ENCODE measurements at regions not wholly inside any gene's neighbourhood (a gene's known extent, or its start where the extent isn't known, plus 50 kb on each side); places are given as distances from the start of the nearest gene placed in this dataset.
"Not testable (repeated sequence)": the region's sequence is repeated elsewhere in the genome, so short reads cannot be mapped to it uniquely, and the experiment has no call there.

DNA sequence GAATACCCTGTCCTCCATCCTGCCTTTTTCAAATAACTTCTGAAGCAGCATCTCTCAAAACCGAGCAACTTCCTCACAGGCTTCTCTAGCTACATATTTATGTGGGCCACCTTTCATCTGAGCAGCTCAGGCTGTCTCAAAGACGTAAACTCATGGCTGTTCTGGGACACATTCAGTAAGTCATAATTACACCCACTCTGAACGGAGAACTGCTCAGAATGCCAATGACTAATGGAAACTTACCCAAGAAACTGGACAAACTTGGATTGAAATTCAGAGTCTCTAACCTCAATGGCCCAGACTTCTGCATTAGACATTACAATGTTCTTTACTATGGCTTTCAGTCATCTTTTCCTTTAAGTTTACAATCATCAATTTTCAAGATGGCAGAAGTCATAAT is 145.2 kb downstream of the RAD51AP2 start:
- ATAC-seq (no peak), DNase-seq (ENCODE audit: low spot score) (no peak)

DNA sequence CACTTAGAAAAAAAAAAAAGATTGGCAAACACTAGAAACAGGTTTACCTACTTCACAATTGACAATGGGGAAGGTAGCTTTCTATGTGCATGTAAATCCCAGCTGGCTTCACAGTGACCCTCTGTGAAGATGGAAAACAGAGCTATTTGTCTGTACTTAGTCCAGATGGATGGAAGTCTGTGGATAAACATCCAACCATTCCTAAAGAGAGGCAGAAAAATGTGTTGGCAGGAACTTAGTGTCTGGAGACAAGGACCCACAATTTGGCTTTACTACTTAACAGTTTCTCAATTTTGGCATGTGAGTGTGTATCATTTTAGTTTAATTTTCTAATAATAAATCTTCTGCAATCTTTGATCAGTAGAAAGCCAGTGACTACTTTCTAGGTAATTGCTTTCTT is 154.4 kb downstream of the RAD51AP2 start:
- DNase-seq (ENCODE audit: low spot score) (no peak), ATAC-seq (no peak)

DNA sequence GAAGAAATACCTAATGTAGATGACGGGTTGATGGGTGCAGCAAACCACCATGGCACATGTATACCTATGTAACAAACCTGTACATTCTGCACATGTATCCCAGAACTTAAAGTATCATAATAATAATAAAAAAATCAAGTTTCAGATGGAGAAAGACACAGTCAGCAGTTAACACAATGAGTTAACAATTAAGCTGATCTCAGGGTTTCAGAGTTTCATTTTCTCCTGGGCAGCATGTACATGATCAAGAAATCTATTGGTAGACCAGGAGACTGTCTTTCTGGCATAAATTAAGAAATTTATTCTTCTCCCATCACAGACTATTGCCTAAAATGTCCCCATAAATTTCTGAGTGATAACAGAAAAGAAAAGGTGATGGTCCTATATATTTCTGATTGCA is 155.3 kb downstream of the RAD51AP2 start:
- ATAC-seq: no peak

DNA sequence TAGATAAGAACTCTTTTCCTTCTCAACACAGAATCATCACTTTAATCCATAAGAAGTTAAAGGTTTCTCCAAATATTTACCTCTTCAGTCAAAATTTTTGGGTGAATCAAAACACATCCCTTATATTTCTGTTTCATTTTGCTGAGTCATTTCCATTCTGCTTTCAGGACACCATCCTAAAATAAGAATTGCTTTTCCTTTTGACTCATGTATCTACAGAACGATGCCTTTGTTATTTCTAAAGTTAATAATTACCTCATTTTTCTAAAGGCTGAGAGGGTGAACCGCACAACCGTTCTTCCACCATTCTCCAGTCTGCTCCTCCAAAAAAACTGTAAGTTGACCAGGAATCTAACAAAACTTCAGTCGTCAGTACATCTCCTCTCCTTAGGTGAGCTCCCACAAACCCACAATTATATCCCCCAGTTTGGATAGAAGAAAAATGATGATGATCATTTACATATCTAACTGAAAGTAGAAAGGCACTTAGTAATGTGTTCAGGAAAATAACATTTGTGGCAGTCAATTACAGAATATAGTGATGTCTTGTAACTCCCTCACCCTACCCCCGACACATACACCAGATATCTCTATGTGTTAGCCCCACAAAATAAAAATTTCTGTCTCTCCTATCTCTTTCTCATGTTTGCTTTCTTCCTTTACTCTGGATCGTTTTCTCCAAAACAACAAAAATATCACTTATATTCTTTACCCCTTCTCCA is 162.5 kb downstream of the RAD51AP2 start:
- ATAC-seq (peak; percentile 58), DNase-seq (ENCODE audit: low spot score) (no peak)

More for the DNA sequence above, 155.3 kb downstream of the RAD51AP2 start:
- DNase-seq (ENCODE audit: low spot score): no peak

DNA sequence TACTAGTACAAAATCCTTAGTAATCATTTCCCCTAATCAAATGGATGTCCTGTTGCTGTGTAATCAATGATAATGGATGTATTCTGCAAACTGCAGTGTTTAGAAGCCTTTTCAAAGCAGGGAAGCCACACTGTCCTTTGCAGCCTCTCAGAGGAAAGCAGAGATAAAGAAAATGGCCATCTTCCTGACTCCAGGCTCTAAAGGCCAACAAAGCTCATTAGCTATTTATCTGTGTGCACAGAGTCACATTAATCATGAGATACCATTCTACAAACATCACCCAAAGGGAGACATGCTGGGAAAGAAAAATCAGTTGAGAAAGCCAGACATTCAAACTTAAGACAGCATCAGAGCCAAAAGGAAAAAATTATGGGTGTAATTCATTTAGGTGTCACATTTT is 165.0 kb downstream of the RAD51AP2 start:
- ATAC-seq: peak; percentile 33
- no peak for DNase-seq (ENCODE audit: low spot score)

DNA sequence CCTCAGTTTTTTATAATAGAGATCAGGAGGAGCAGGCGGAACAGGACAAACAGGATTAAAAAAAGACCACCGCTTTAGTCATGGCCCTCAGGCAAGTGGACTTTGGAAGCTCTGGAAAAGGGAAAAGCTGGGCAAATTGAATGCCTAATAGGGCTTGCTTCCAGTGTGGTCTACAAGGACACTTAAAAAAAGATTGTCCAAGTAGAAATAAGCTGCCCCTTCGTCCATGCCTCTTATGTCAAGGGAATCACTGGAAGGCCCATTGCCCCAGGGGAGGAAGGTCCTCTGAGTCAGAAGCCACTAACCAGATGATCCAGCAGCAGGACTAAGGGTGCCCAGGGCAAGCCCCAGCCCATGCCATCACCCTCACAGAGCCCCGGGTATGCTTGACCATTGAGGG is 175.5 kb downstream of the RAD51AP2 start:
- not testable (repeated sequence) for DNase-seq (ENCODE audit: low spot score); ATAC-seq

DNA sequence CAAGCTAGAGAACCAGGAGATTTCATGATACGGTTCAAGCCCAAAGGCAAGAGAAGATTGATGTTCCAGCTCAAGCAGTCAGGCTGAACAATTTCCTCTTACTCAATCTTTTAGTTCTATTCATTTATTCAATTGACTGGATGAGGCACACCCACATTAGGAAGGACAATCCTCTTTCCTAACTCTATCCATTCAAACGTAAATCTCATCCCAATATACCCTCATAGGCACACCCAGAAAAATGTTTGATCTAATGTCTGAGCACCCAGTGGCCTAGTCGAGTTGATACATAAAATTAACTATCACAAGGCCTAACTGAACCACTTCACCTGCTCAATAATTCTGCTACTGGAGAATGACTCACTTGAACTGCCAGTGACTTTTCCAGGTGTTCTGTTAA is 180.7 kb downstream of the RAD51AP2 start:
- no peak for ATAC-seq

DNA sequence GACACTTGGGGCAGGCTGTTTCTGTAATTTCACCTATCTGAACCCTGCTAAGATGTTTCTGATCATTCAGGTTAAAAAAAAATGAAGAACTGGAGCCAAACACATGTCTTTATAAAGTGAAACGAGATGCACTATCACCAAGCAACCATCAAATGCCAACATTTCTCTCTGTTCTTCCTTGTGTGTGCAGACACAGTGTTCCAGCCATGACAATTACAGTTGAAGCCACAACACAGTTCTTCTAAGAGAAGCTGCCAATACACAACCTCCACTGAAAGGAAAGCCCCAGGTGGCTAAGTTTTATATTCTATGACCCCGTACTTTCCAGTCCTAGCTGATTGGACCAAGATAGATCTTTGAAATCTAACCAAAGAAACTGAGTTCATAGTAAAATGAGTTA is 181.8 kb downstream of the RAD51AP2 start:
- DNase-seq (ENCODE audit: low spot score) (no peak), ATAC-seq (no peak)

More for the DNA sequence above, 180.7 kb downstream of the RAD51AP2 start:
- DNase-seq (ENCODE audit: low spot score): no peak

DNA sequence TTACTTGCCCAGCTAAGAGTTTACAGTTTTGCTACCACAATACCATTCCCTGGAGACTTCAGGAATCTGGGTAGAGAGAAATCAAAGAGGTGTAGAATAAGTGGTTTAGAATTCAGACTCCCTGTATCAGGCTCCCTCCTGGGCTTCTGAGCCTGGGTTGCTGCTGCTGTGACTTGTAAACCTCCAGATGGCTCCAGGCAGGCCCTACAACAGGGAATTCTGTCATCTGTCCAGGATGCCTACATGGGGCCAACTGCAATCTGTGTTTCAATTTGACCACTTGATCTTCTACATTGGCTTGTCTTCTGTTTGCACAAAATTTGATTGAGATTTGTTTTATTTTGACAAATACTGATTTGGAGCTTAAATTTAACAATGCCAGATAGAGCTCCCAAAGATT is 183.9 kb downstream of the RAD51AP2 start:
- DNase-seq (ENCODE audit: low spot score) (no peak), ATAC-seq (no peak)

DNA sequence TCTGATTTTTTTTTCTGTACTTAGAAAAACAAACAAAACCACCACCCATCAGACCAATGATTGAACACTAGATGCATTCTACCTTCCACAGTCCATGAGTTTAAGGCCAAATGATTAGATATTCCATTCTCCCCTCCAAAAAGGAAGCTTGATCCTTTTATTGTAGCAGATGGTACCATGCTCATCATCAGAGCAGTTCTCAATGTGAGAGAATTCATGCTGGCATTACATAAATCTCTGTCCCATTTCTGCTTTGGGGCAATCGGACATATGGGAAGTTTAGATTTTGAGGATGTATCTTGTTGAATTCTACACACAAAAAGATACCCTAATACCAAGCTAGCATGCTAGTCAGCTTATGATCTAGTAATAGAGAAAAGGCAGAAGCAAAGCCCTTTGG is 186.6 kb downstream of the RAD51AP2 start:
- DNase-seq (ENCODE audit: low spot score): no peak
- no peak for ATAC-seq

DNA sequence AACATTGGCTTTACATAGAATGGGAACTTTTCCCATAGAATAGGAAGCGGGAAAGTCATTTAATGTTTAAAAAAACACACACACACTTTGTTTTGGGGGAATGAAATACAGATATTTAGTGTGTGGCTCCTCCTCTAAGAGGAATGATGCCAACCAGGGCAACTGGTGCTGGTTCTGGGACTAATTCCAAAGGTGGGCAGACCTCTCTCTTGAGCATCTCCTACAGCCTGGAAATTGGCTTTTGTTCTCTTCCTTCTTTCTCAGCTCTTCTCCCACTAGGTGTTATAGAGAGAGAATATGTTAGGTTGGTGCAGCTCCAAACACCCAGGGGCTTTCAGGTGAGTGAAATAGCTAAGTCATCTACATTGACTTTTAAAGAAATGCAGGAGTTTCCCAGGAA is 190.1 kb downstream of the RAD51AP2 start:
- ATAC-seq (no peak), DNase-seq (ENCODE audit: low spot score) (no peak)

DNA sequence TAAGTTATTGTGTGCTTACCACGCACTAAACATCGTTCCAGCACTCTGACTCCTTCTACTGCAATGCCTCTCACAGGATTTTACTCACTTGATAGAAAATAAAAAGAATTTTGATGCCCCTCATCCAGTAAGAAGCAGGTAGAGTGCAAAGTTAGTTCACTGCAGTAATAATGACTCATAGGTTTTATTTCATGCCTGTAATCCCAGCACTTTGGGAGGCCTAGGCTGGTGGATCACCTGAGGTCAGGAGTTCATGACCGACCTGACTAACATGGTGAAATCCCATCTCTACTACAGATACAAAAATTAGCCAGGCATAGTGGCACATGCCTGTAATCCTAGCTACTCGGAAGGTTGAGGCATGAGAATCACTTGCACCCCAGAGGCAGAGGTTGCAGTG is 190.6 kb downstream of the RAD51AP2 start:
- ATAC-seq (peak; percentile 43), DNase-seq (ENCODE audit: low spot score) (no peak)

DNA sequence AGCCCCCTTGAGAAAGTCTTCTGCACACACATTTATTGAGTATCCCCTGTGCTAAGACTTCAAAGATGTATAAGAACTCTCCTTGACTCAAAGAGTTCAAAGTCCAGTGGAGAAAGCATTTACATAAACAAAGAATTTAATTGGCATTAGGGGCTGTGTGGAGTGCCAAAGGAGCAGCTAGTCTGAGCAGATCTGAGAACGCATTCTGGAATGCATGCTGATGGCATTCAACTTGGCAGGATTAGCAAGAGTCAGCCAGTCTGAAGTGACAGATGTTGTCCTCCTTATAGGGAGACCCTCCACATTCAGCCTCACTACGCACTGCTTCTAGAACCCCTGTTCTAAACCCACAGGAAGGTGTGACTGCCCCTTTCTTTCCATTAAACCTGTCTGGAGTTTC is 191.5 kb downstream of the RAD51AP2 start:
- DNase-seq (ENCODE audit: low spot score) (no peak), ATAC-seq (no peak)

DNA sequence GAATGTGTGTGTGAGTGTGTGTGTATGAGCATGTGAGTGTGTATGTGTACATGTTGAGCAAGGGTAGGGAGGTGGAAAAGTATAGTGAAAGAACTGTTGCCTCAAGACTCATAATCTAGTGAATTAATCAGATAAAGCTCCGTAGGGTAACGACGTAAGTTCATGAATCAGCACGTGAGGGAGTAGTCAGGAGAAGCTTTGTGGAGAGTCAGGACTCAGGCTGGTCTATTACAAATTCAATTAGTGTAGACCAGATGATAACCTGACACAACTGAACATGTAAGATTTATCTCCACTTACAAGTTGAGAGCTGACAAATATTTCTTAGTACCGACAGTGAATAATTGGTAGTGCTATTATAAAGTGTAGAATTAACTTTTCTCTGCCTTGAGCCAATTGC is 194.5 kb downstream of the RAD51AP2 start:
- no peak for ATAC-seq
- no peak for DNase-seq (ENCODE audit: low spot score)

DNA sequence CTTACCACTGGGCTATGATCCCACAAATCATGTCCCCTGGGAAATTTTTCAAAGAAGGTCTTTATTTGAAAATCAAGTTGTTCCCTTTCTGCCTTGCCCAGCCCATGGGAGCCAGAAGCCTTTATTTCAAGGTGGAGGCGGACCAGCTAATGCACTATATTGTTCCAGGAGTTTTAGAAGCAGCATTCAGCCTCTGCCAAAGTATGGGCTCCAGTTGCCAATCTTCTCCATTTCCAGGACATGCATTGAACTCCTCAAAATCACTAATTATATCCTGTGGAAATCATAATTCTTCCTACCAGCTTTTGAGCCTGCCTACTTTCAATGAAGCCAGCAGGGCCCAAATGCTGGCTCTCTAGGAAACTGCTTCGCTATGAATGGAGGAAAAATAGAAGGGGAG is 195.8 kb downstream of the RAD51AP2 start:
- DNase-seq (ENCODE audit: low spot score) (no peak), ATAC-seq (no peak)

DNA sequence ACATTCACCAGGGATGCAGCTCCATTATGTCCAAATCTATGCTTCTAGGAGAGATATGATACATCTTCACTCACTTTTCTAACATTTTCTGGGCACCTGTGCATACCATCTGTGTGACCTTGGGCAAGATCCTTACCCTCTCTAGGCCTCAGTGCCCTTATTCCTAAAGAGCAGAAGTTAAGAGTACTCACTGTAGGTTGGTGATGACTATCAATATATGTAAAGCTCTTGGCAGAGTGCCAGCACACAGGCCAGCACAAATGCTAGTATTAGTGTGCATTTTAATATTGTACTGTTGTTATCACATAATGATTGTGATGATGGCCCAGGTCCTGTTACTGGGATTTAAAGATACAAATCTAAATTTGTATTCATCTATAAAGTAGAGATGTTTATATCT is 199.2 kb downstream of the RAD51AP2 start:
- DNase-seq (ENCODE audit: low spot score) (no peak), ATAC-seq (no peak)

DNA sequence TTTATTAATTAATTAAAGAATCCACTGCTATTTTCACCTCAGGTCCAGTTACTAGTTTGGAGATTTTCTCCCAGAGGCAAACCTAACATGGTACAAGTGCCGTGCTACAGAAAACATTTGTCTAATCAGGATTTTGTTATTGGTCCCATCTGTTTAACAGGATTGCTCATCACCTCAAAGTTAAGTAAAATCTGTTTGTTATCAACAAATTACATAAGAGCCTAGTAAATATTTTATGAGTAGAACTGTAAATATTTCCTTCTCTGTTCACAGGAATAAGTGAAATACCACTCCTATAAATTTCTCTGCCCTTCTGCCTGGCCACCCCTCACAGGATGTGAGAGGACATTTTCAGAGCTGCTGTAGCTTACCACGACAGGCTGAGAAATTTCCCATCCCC is 200.2 kb downstream of the RAD51AP2 start:
- ATAC-seq (no peak), DNase-seq (ENCODE audit: low spot score) (no peak)

DNA sequence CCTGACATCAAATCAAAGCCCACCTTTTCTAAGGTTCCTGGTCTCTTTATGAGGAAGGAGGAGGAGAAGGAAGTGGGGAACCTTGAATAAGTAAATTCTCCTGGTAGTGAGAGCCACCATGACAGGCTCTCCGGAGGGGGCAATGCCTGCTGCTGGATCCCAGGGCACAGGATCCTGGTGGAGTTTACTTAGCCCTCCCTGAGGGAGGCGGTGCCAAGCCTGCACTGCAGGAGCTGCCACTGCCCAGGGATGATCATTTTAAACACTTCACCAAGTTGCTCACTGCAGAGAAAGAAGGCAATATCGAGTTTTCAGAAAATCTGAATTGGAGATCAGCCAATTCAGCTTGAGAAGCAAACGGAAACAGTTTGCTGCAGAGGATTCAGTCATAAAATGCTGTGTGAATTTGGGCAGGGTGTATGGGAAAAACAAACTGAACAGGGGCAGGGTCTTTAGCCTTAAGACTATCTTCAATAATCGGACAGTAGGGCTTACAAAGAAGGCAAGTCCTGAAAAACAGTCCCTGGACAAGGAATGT is 200.7 kb downstream of the RAD51AP2 start:
- ATAC-seq (no peak), DNase-seq (ENCODE audit: low spot score) (no peak)

DNA sequence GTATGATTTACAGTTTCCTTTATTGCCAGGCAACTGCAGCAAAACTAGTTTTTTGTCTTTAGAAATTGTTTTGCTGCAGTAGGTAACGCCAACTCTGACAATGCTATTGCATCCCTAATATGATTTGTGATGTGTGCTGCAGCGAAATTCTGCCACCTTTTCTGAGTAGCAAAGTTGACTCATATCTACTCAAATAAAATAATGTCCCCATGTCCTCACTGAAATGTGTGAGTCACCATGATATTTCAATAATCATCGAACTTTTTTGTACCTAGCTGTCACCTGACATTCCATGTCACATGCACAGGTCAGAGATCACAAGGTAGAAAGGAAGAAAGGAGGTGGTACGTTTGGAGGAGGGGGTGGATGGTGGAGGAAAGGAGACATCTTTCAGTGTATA is 205.0 kb downstream of the RAD51AP2 start:
- ATAC-seq: no peak

DNA sequence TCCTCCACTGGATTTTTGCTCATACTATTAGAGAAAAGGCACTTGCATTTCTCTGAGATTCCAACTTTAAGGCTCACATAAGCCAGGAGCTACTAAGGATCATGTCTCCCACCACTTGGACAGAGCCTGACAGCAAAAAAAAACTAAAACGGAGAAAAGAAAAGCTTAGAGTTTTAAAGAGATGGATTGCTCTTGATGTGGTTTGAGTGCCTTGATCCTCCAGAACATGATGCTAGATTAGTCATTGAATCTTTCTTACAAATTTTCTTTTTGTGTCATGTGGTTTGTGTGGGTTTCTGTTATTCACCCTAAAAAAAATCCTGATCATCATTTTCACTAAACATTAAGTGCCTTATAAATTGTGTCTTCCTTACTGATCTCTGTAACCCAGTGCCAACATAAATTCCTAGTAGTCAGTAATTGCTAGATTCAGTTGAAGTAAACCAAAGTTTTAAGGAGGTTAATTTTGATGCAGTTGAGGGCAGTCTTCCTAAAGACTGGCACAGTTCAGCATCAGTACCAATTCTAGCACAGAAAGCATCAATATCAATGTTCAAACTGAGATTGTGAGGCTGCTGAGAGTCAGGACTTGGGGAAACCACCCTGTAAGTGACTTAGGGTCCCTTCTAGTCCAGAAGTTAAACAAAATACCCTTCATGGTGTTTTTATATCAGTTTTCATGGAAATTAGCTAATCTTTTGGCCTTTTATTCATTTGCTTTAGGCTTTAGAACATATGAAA is 206.3 kb downstream of the RAD51AP2 start:
- no peak for ATAC-seq
- DNase-seq (ENCODE audit: low spot score): no peak

More for the DNA sequence above, 205.0 kb downstream of the RAD51AP2 start:
- no peak for DNase-seq (ENCODE audit: low spot score)

DNA sequence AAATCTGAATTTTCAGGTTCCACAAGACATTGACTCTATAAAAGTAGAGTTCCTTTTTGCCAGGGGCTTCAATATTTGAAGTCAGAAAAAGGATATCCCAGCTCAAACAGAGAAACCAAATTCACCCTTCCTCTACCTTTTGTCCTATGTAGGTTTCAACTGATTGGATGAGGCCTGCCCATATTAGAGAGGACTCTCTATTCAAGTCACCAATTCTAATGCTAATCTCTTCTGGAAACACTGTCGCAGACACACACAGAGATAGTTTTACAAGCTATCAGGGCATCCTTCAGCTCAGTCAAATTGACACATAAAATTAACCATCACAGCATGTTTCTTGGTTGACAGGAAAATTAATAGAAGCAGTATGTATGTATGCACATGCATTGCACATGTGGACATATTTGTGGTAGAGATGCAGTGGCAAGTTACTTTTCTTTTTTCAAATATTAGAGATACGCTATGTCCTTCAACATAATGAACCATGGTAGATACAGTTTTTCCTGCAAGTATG is 207.1 kb downstream of the RAD51AP2 start:
- DNase-seq (ENCODE audit: low spot score): no peak
- no peak for ATAC-seq

DNA sequence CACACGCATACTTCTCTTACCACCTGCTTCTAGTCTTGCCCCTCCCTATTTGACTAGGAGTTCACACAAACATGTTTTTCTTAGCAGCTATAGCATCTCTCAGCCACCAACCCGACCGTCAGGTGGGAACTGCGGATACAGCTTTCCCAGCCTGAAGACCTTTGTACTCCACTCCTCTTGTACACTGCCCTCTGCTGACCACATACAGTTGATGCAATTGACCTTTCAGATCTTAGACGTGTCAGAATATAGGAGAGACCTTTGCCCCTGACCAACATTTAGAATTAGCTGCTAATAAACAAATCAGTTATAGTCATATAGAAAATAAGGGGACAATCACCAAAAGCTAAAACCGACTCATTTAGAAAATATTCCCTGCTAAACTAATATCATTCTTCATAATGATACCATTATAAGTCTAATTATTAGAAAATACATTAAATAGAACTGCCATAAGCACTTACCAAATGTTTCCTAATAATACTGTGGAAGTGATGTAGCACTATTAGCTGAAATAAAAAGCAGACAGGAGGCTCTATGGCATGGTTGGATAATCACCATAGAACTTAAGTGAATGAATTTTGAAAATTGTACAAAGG is 208.4 kb downstream of the RAD51AP2 start:
- ATAC-seq (peak; percentile 99), DNase-seq (ENCODE audit: low spot score) (peak; percentile 53)

Measured in left lobe of liver (tissue), 2 donors.